Omental fat pad (tissue), 3 donors: ENCODE measurements at regions not wholly inside any gene's neighbourhood (a gene's known extent, or its start where the extent isn't known, plus 50 kb on each side); places are given as distances from the start of the nearest gene placed in this dataset.

Experiments used
- ATAC-seq: fragments of 150-250 bp; one replicate; pipeline ENCODE4 v1.9.1; 2016; ENCODE audit warnings: mild to moderate bottlenecking, moderate library complexity; ENCODE audit not compliant: low FRiP score
- DNase-seq: peaks from one replicate; pipeline ENCODE4 v3.0.0-alpha.2; 2019; ENCODE audit warnings: low spot score
- CTCF ChIP-seq, 3 donors: fragments of 450-650 bp; IDR thresholded peaks; one replicate each; pipeline ENCODE4 v1.5.1; 2016 to 2017; ENCODE audit warnings: antibody characterized with exemption in 3 of 3, mild to moderate bottlenecking in 3 of 3, moderate library complexity in 2 of 3

GRCh38 chr14:34177466-34177865 is 226.6 kb upstream of the EGLN3 start:
- TF ChIP-seq CTCF (IDR thresholded peaks at IDR 0.05), result no peak
- ATAC-seq, result no peak
- no peak for DNase-seq

- ATAC-seq (no peak), DNase-seq (no peak)
- no peak for TF ChIP-seq CTCF (IDR thresholded peaks at IDR 0.05)
These were observed 224.7 kb upstream of the EGLN3 start for GRCh38 chr14:34175574-34175973.

- no peak for ATAC-seq
- TF ChIP-seq CTCF (IDR thresholded peaks at IDR 0.05), result no peak
- DNase-seq, result no peak
These were observed 224.1 kb upstream of the EGLN3 start for GRCh38 chr14:34174973-34175372.

GRCh38 chr14:34173916-34174315 is 223.0 kb upstream of the EGLN3 start:
- DNase-seq, result no peak
- TF ChIP-seq CTCF (IDR thresholded peaks at IDR 0.05), result no peak
- no peak for ATAC-seq

GRCh38 chr14:34172550-34173368 is 221.9 kb upstream of the EGLN3 start:
- no peak for DNase-seq
- no peak for ATAC-seq
- TF ChIP-seq CTCF (IDR thresholded peaks at IDR 0.05), result no peak

GRCh38 chr14:34172173-34172451 is 221.2 kb upstream of the EGLN3 start:
- ATAC-seq (no peak), DNase-seq (no peak)
- TF ChIP-seq CTCF (IDR thresholded peaks at IDR 0.05), result no peak

- DNase-seq (no peak), ATAC-seq (no peak)
- no peak for TF ChIP-seq CTCF (IDR thresholded peaks at IDR 0.05)
These were observed 220.7 kb upstream of the EGLN3 start for GRCh38 chr14:34171431-34172172.
